ENCODE measurements at regions not wholly inside any gene's neighbourhood (a gene's known extent, or its start where the extent isn't known, plus 50 kb on each side); places are given as distances from the start of the nearest gene placed in this dataset.

- ATAC-seq, result no peak
- H3K4me1 ChIP-seq, result no peaks in the 10 kb centered on the region
- no peaks in the 10 kb centered on the region for H3K9me3 ChIP-seq
- H3K4me3 ChIP-seq, result no peak overlapping the region
- no peak overlapping the region for H3K27ac ChIP-seq
- no peaks in the 10 kb centered on the region for H3K36me3 ChIP-seq
- H3K27me3 ChIP-seq, result no peaks in the 10 kb centered on the region
- WGBS, 2 donors (ENCODE audit: low coverage in 1 of 2), result 54 to 64% methylated on average over 5 of the region's 5 CpGs
- TF ChIP-seq CTCF (IDR thresholded peaks at IDR 0.05) (no peak), POLR2A (IDR thresholded peaks at IDR 0.05) (no peak), POLR2AphosphoS5 (IDR thresholded peaks at IDR 0.05) (no peak), EP300 (IDR thresholded peaks at IDR 0.05) (no peak)
Measured at GRCh38 chr13:104491916-104492315, 1425.7 kb upstream of the SLC10A2 start.

- Histone ChIP-seq H3K9me3 (no peaks in the 10 kb centered on the region), H3K27me3 (peaks cover 5% of the 10 kb centered on the region), H3K36me3 (no peaks in the 10 kb centered on the region), H3K4me3 (no peak overlapping the region), H3K27ac (no peak overlapping the region), H3K4me1 (no peaks in the 10 kb centered on the region)
- no peak for TF ChIP-seq POLR2A (IDR thresholded peaks at IDR 0.05)
- TF ChIP-seq CTCF (IDR thresholded peaks at IDR 0.05), result no peak
- no peak for TF ChIP-seq POLR2AphosphoS5 (IDR thresholded peaks at IDR 0.05)
- no peak for TF ChIP-seq EP300 (IDR thresholded peaks at IDR 0.05)
- 27 to 48% methylated on average over 1 of the region's 1 CpG for WGBS, 2 donors (ENCODE audit: low coverage in 1 of 2)
- ATAC-seq, result no peak
Measured at GRCh38 chr13:104487006-104487405, 1420.8 kb upstream of the SLC10A2 start.

GRCh38 chr13:104485571-104485970 is 1419.4 kb upstream of the SLC10A2 start:
- H3K27me3 ChIP-seq, result peaks cover 5% of the 10 kb centered on the region
- TF ChIP-seq POLR2A (IDR thresholded peaks at IDR 0.05), result no peak
- no peak for TF ChIP-seq CTCF (IDR thresholded peaks at IDR 0.05)
- no peak for TF ChIP-seq EP300 (IDR thresholded peaks at IDR 0.05)
- TF ChIP-seq POLR2AphosphoS5 (IDR thresholded peaks at IDR 0.05), result no peak
- H3K4me1 ChIP-seq, result no peaks in the 10 kb centered on the region
- no peaks in the 10 kb centered on the region for H3K36me3 ChIP-seq
- WGBS, 2 donors (ENCODE audit: low coverage in 1 of 2), result 13 to 16% methylated on average over 1 of the region's 1 CpG
- no peak for ATAC-seq
- no peak overlapping the region for H3K4me3 ChIP-seq
- H3K9me3 ChIP-seq, result no peaks in the 10 kb centered on the region
- H3K27ac ChIP-seq, result no peak overlapping the region

- no peaks in the 10 kb centered on the region for H3K4me1 ChIP-seq
- WGBS, 2 donors (ENCODE audit: low coverage in 1 of 2), result 93% methylated on average over 3 of the region's 10 CpGs; no CpG with 5 or more reads in 1 of the 2 donors
- H3K36me3 ChIP-seq, result no peaks in the 10 kb centered on the region
- H3K9me3 ChIP-seq, result no peaks in the 10 kb centered on the region
- H3K4me3 ChIP-seq, result no peak overlapping the region
- H3K27ac ChIP-seq, result no peak overlapping the region
- ATAC-seq, result no peak
- no peak for TF ChIP-seq CTCF (IDR thresholded peaks at IDR 0.05)
- TF ChIP-seq POLR2AphosphoS5 (IDR thresholded peaks at IDR 0.05), result no peak
- TF ChIP-seq POLR2A (IDR thresholded peaks at IDR 0.05), result no peak
- no peak for TF ChIP-seq EP300 (IDR thresholded peaks at IDR 0.05)
- peaks cover 5% of the 10 kb centered on the region for H3K27me3 ChIP-seq
Measured at GRCh38 chr13:104483631-104484030, 1417.4 kb upstream of the SLC10A2 start.

GRCh38 chr13:104477261-104477660 is 1411.0 kb upstream of the SLC10A2 start:
- no peak for TF ChIP-seq POLR2A (IDR thresholded peaks at IDR 0.05)
- TF ChIP-seq EP300 (IDR thresholded peaks at IDR 0.05), result no peak
- TF ChIP-seq POLR2AphosphoS5 (IDR thresholded peaks at IDR 0.05), result no peak
- no peak for TF ChIP-seq CTCF (IDR thresholded peaks at IDR 0.05)
- no peak overlapping the region for H3K4me3 ChIP-seq
- H3K36me3 ChIP-seq, result no peaks in the 10 kb centered on the region
- no peak for ATAC-seq
- no peak overlapping the region for H3K27ac ChIP-seq
- H3K4me1 ChIP-seq, result no peaks in the 10 kb centered on the region
- WGBS, 2 donors (ENCODE audit: low coverage in 1 of 2), result 85 to 92% methylated on average over 2 of the region's 2 CpGs
- H3K27me3 ChIP-seq, result no peaks in the 10 kb centered on the region
- H3K9me3 ChIP-seq, result no peaks in the 10 kb centered on the region

All from gastroesophageal sphincter (tissue), 4 donors.